H1 (cell line): ENCODE measurements at regions not wholly inside any gene's neighbourhood (a gene's known extent, or its start where the extent isn't known, plus 50 kb on each side); places are given as distances from the start of the nearest gene placed in this dataset.

ENCODE experiments used
- CTCF ChIA-PET: fragments of 300-600 bp; sonication (Branson Sonifier 250); formaldehyde crosslinking; loops from one replicate; lab custom pipeline; 2021; ENCODE audit not compliant: partially characterized antibody; lab: Charles Lee
- POLR2A ChIA-PET: fragments of 300-600 bp; sonication (Branson Sonifier 250); formaldehyde crosslinking; loops from one replicate; lab custom pipeline; 2021; ENCODE audit warnings: inconsistent platforms; ENCODE audit not compliant: partially characterized antibody; lab: Charles Lee
- DNase-seq, 2 experiments: peaks; one replicate each; pipeline versions ENCODE4 v3.0.0 to v3.0.0-alpha.2; 2010 to 2022; ENCODE audit warnings: low spot score in 2 of 2, low read depth in 1 of 2, mixed read lengths in 1 of 2
- FAIRE-seq: peaks from 2 replicates; lab custom pipeline; 2011; peaks lifted over from hg19 to GRCh38; lab: Jason Lieb, UNC
- H2AFZ ChIP-seq: 2 replicates; pipeline ENCODE4 v1.8.1; 2012; ENCODE audit warnings: low read length, inconsistent platforms
- H2AK5ac ChIP-seq: 2 replicates; pipeline ENCODE4 v1.6.1; 2013; ENCODE audit warnings: low read depth, low read length
- H2BK120ac ChIP-seq: replicated peaks from 2 replicates; pipeline ENCODE3; 2013; ENCODE audit warnings: low read depth, low read length, inconsistent platforms
- H2BK12ac ChIP-seq: 2 replicates; pipeline ENCODE4 v1.6.1; 2013; ENCODE audit warnings: low read depth, low read length
- H2BK15ac ChIP-seq: 2 replicates; pipeline ENCODE4 v1.6.1; 2013; ENCODE audit warnings: low read length
- H2BK20ac ChIP-seq: 2 replicates; pipeline ENCODE4 v1.6.1; 2013; ENCODE audit warnings: low read length
- H2BK5ac ChIP-seq: 2 replicates; pipeline ENCODE4 v1.6.1; 2013; ENCODE audit warnings: low read depth, low read length
- H3K14ac ChIP-seq: 2 replicates; pipeline ENCODE4 v1.6.1; 2013; ENCODE audit warnings: inconsistent platforms; ENCODE audit not compliant: insufficient read length
- H3K18ac ChIP-seq: 2 replicates; pipeline ENCODE4 v1.6.1; 2013; ENCODE audit warnings: low read length; ENCODE audit errors: extremely low read depth
- H3K23ac ChIP-seq: 2 replicates; pipeline ENCODE4 v1.6.1; 2013; ENCODE audit warnings: inconsistent platforms; ENCODE audit not compliant: insufficient read length
- H3K23me2 ChIP-seq: 2 replicates; pipeline ENCODE4 v1.6.1; 2013; ENCODE audit warnings: low read depth, low read length
- H3K27ac ChIP-seq: 2 replicates; pipeline ENCODE4 v1.6.1; 2011; ENCODE audit warnings: low read depth, low read length, inconsistent platforms
- H3K27me3 ChIP-seq, 4 experiments: replicated peaks in 1 of 4; 1 replicate in 1 of 4; 2 replicates in 3 of 4; pipeline versions ENCODE4 v1.6.1 to v1.8.1; 2011 to 2013; ENCODE audit warnings: low read length in 3 of 4, mild to moderate bottlenecking in 3 of 4, inconsistent platforms in 2 of 4, mixed read lengths in 2 of 4, moderate library complexity in 1 of 4; ENCODE audit not compliant: control insufficient read depth in 3 of 4, insufficient read depth in 3 of 4; ENCODE audit errors: extremely low read depth in 1 of 4
- H3K36me3 ChIP-seq, 4 experiments: 2 replicates each; pipeline versions ENCODE4 v1.6.1 to v1.8.1; 2011 to 2013; ENCODE audit warnings: mild to moderate bottlenecking in 4 of 4, low read length in 3 of 4, moderate library complexity in 2 of 4, control low read depth in 1 of 4, inconsistent platforms in 1 of 4; ENCODE audit not compliant: insufficient read depth in 4 of 4, control insufficient read depth in 2 of 4
- H3K4ac ChIP-seq: replicated peaks from 2 replicates; pipeline ENCODE3; 2013; ENCODE audit warnings: low read length, low read depth, mixed read lengths, inconsistent platforms; ENCODE audit not compliant: insufficient read length
- H3K4me1 ChIP-seq, 4 experiments: replicated peaks in 1 of 4; 1 replicate in 1 of 4; 2 replicates in 3 of 4; pipeline versions ENCODE4 v1.6.1 to v1.8.1; 2011 to 2013; ENCODE audit warnings: low read length in 3 of 4, inconsistent platforms in 2 of 4, mixed read lengths in 1 of 4; ENCODE audit not compliant: insufficient read depth in 4 of 4, control insufficient read depth in 3 of 4
- H3K4me2 ChIP-seq, 2 experiments: 2 replicates each; pipeline versions ENCODE4 v1.6.1 to v1.8.1; 2011 to 2013; ENCODE audit warnings: low read depth in 2 of 2, low read length in 2 of 2, control low read depth in 1 of 2, inconsistent platforms in 1 of 2, mild to moderate bottlenecking in 1 of 2; ENCODE audit not compliant: insufficient read depth in 1 of 2
- H3K4me3 ChIP-seq, 4 experiments: fragments of 200-600, 300-600 bp in 1 of 4; sonication (generic), shearing (Covaris generic), sonication (Bioruptor Twin) in 1 of 4; 2 replicates each; pipeline versions ENCODE4 v1.5.1 to v1.8.1; 2011 to 2016; ENCODE audit warnings: low read length in 4 of 4, low read depth in 3 of 4, control low read depth in 2 of 4, inconsistent platforms in 2 of 4, mild to moderate bottlenecking in 2 of 4, mixed read lengths in 1 of 4, moderate library complexity in 1 of 4; ENCODE audit not compliant: insufficient read depth in 2 of 4; ENCODE audit errors: extremely low read depth in 1 of 4
- H3K56ac ChIP-seq: replicated peaks from 2 replicates; pipeline ENCODE3; 2013; ENCODE audit warnings: low read depth, mild to moderate bottlenecking, mixed read lengths, low read length, inconsistent platforms; ENCODE audit not compliant: insufficient read length
- H3K79me1 ChIP-seq: 2 replicates; pipeline ENCODE4 v1.6.1; 2013; ENCODE audit warnings: low read depth, low read length, control low read depth
- H3K79me2 ChIP-seq, 2 experiments: 2 replicates each; pipeline versions ENCODE4 v1.6.1 to v1.8.1; 2012 to 2013; ENCODE audit warnings: low read length in 2 of 2, mild to moderate bottlenecking in 2 of 2, inconsistent platforms in 1 of 2; ENCODE audit not compliant: insufficient read depth in 2 of 2, control insufficient read depth in 1 of 2
- H3K9ac ChIP-seq, 4 experiments: replicated peaks in 1 of 4; 1 replicate in 1 of 4; 2 replicates in 3 of 4; pipeline versions ENCODE4 v1.6.1 to v1.8.1; 2011 to 2013; ENCODE audit warnings: low read depth in 3 of 4, low read length in 3 of 4, control low read depth in 2 of 4, mild to moderate bottlenecking in 2 of 4, moderate library complexity in 2 of 4, inconsistent platforms in 1 of 4; ENCODE audit errors: extremely low read depth in 1 of 4
- H3K9me3 ChIP-seq, 2 experiments: 2 replicates each; pipeline versions ENCODE4 v1.6.1 to v1.8.1; 2012 to 2013; ENCODE audit warnings: mild to moderate bottlenecking in 2 of 2, moderate library complexity in 2 of 2, control low read depth in 1 of 2, inconsistent platforms in 1 of 2, low read depth in 1 of 2, low read length in 1 of 2, mixed read lengths in 1 of 2; ENCODE audit not compliant: insufficient read depth in 2 of 2
- H4K20me1 ChIP-seq, 2 experiments: replicated peaks in 1 of 2; 2 replicates each; pipeline versions ENCODE3 to v1.8.1; 2011 to 2013; ENCODE audit warnings: inconsistent platforms in 2 of 2, low read length in 2 of 2, mild to moderate bottlenecking in 1 of 2; ENCODE audit not compliant: insufficient read depth in 2 of 2, control insufficient read depth in 1 of 2
- H4K5ac ChIP-seq: 2 replicates; pipeline ENCODE4 v1.6.1; 2013; ENCODE audit warnings: low read length, low read depth, mixed read lengths, inconsistent platforms; ENCODE audit not compliant: insufficient read length
- H4K8ac ChIP-seq: 2 replicates; pipeline ENCODE4 v1.8.0; 2013; ENCODE audit warnings: mild to moderate bottlenecking, moderate library complexity, low read length, inconsistent platforms; ENCODE audit not compliant: insufficient read depth; ENCODE audit errors: extremely low read depth
- H4K91ac ChIP-seq: replicated peaks from 2 replicates; pipeline ENCODE3; 2013; ENCODE audit warnings: low read length, mixed read lengths, inconsistent platforms; ENCODE audit not compliant: insufficient read length
- BCL11A ChIP-seq, 2 experiments: IDR thresholded peaks; one replicate each; pipeline ENCODE4 v1.6.1; 2011; ENCODE audit warnings: low read depth in 2 of 2, low read length in 2 of 2, mild to moderate bottlenecking in 2 of 2
- GTF2F1 ChIP-seq: IDR thresholded peaks from 2 replicates; pipeline ENCODE4 v1.6.1; 2012; ENCODE audit warnings: low read depth, low read length, improper control_type of control experiment, borderline replicate concordance
- SRF ChIP-seq: IDR thresholded peaks from 2 replicates; pipeline ENCODE4 v1.6.1; 2011; ENCODE audit warnings: mild to moderate bottlenecking, low read depth, low read length, moderate library complexity
- TCF12 ChIP-seq: IDR thresholded peaks from 2 replicates; pipeline ENCODE4 v1.6.1; 2011; ENCODE audit warnings: low read depth, mild to moderate bottlenecking, low read length
- YY1 ChIP-seq: IDR thresholded peaks from 2 replicates; pipeline ENCODE4 v1.6.1; 2011; ENCODE audit warnings: low read depth, mild to moderate bottlenecking, low read length
- WGBS, 2 experiments: shearing (Covaris generic) in 1 of 2; methylation state at CpG; one replicate each; pipeline versions ENCODE4 v1.1.6 to v1.1.7; 2013 to 2015; ENCODE audit warnings: low lambda C conversion rate in 2 of 2, mixed read lengths in 2 of 2, inconsistent platforms in 1 of 2, low coverage in 1 of 2, missing lambda C conversion rate in 1 of 2; ENCODE audit not compliant: insufficient replicate concordance in 2 of 2, insufficient coverage in 1 of 2, insufficient read length in 1 of 2; ENCODE audit errors: extremely low coverage in 1 of 2, missing lambda C conversion rate in 1 of 2; 5-methylcytosine and 5-hydroxymethylcytosine counted together

DNA sequence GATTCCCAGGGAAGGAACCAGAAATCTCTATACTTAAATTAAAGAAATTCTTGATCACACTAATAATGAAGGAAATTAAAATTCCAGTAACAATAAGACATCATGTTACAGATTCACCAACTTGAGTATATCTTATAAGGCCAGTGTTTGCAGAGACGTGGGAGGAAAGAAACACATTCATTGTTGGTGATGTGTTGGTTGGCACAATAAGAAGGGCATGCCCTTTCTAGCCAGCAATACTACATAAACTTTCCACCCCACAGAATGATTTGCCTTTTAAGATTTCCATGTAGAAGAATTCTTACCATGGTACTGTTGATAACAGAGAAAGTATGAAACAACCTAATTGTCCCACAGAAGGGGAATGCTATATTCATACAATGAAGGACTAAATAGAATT lies 581.5 kb downstream of the STIM2 start:
- DNase-seq (no peak), FAIRE-seq (no peak)
- no peaks in the 10 kb centered on the region for H3K9me3 ChIP-seq
- 86% methylated on average over 1 of the region's 1 CpG; no CpG with 5 or more reads in 1 of the 2 experiments for WGBS, 2 experiments
- no peaks in the 10 kb centered on the region for H3K27me3 ChIP-seq
- ChIA-PET POLR2A (no interaction called here), CTCF (no interaction called here)
- H3K79me2 ChIP-seq: no peaks in the 10 kb centered on the region
- no peak overlapping the region for H3K18ac ChIP-seq
- H3K56ac ChIP-seq: no peak overlapping the region
- H2BK15ac ChIP-seq: no peak overlapping the region
- no peaks in the 10 kb centered on the region for H3K79me1 ChIP-seq
- H4K20me1 ChIP-seq: no peaks in the 10 kb centered on the region
- H3K4ac ChIP-seq: no peak overlapping the region
- H2BK20ac ChIP-seq: no peak overlapping the region
- H3K27ac ChIP-seq: no peak overlapping the region; the same call in 1 of the 2 replicates
- no peaks in the 10 kb centered on the region for H3K36me3 ChIP-seq
- H3K23ac ChIP-seq: no peak overlapping the region
- H4K5ac ChIP-seq: no peak overlapping the region
- no peak overlapping the region for H3K9ac ChIP-seq
- no peak overlapping the region for H2BK120ac ChIP-seq
- H2BK12ac ChIP-seq: no peak overlapping the region
- no peak overlapping the region for H4K91ac ChIP-seq
- no peak overlapping the region for H3K4me2 ChIP-seq
- H2BK5ac ChIP-seq: no peak overlapping the region
- H2AFZ ChIP-seq: no peak overlapping the region
- no peaks in the 10 kb centered on the region; the same call in 1 of the 2 replicates for H3K23me2 ChIP-seq
- H3K14ac ChIP-seq: no peak overlapping the region
- no peak overlapping the region for H4K8ac ChIP-seq
- no peak overlapping the region for H2AK5ac ChIP-seq
- H3K4me1 ChIP-seq: no peaks in the 10 kb centered on the region; a peak in 1 of 7 replicates
- no peak overlapping the region for H3K4me3 ChIP-seq
- no peak for TF ChIP-seq BCL11A (IDR thresholded peaks at IDR 0.05; ENCODE audit: low read depth in 2 of 2, low read length in 2 of 2)
- no peak for TF ChIP-seq SRF
- TF ChIP-seq TCF12: no peak
- TF ChIP-seq GTF2F1: no peak
- no peak for TF ChIP-seq YY1
